Bronchial epithelial cell (primary cell): ENCODE measurements at regions not wholly inside any gene's neighbourhood (a gene's known extent, or its start where the extent isn't known, plus 50 kb on each side); places are given as distances from the start of the nearest gene placed in this dataset.
"Not testable (repeated sequence)": the region's sequence is repeated elsewhere in the genome, so short reads cannot be mapped to it uniquely, and the experiment has no call there.

ENCODE experiments used
- DNase-seq: peaks from one replicate; pipeline ENCODE4 v3.0.0-alpha.2; 2010; ENCODE audit warnings: low read depth
- FAIRE-seq: peaks from 2 replicates; lab custom pipeline; 2011; peaks lifted over from hg19 to GRCh38; lab: Jason Lieb, UNC
- H3K27me3 ChIP-seq: 2 replicates; pipeline ENCODE4 v1.5.1; 2011; ENCODE audit warnings: low read length; ENCODE audit not compliant: control insufficient read depth, insufficient read depth
- H3K36me3 ChIP-seq: 2 replicates; pipeline ENCODE4 v1.5.1; 2011; ENCODE audit warnings: low read length; ENCODE audit not compliant: control insufficient read depth, insufficient read depth
- H3K4me3 ChIP-seq: 2 replicates; pipeline ENCODE4 v1.5.1; 2011; ENCODE audit warnings: mild to moderate bottlenecking, low read depth, low read length, control low read depth
- CTCF ChIP-seq: IDR thresholded peaks from 2 replicates; pipeline ENCODE4 v1.5.1; 2011; ENCODE audit warnings: mild to moderate bottlenecking, moderate library complexity, low read length, control low read depth, inconsistent platforms; ENCODE audit not compliant: insufficient read depth, severe bottlenecking

DNA sequence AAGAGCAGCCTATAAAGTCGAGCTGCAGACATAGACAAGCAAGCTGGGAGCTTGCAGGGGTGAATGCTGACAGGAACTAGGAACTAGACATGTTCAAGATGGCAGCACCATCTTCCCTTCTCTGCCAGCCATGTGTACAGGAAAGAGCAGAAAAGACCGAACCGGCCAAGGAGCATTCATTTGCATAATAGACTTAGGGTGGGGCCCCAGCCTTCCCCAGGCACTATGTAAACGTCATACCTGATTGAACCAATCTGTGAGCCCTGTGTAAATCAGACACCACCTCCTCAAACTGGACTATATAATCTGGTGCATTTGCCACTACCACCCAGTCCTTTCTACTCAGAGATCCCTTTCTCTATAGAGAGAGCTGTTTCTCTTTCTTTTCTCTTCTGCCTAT, 106.9 kb upstream of the FAM3C start:
- Histone ChIP-seq H3K27me3 (no peaks in the 10 kb centered on the region), H3K4me3 (no peak overlapping the region), H3K36me3 (no peaks in the 10 kb centered on the region)
- FAIRE-seq (no peak), DNase-seq (no peak)
- TF ChIP-seq CTCF: no peak

GRCh38 chr7:121501566-121501965, 105.5 kb upstream of the FAM3C start:
- FAIRE-seq (no peak), DNase-seq (no peak)
- no peak for TF ChIP-seq CTCF
- Histone ChIP-seq H3K36me3 (no peaks in the 10 kb centered on the region), H3K4me3 (no peak overlapping the region), H3K27me3 (no peaks in the 10 kb centered on the region)

DNA sequence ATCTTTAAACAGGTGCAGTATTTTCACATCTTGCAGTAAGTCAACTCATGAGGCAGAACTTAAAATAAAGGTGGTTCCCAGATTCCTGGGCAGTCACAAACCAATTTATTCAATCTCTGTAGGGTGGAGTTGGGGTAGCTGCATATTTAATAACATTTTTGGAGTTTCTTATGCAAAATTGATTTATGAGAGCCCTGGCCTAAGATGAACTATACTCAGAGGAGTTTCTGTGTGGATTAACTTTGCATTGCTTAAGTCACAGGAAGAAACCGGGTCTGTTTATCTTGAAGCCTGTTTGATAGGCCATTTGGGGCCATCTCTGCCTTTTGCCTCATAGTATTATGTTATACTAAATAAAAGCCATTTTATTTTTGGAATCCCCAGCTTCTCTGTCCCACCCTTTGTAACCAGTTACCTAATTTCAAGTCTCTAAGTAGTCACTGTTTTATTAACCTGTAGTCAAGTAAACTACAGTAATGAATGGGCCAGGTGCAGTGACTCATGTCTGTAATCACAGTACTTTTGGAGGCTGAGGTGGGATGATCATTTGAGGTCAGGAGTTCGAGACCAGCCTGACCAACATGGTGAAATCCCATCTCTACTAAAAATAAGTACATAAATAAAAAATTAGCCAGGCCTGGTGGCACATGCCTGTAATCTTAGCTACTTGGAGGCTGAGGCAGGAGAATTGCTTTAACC, 104.4 kb upstream of the FAM3C start:
- DNase-seq (no peak), FAIRE-seq (no peak)
- no peaks in the 10 kb centered on the region for H3K36me3 ChIP-seq
- no peaks in the 10 kb centered on the region for H3K27me3 ChIP-seq
- TF ChIP-seq CTCF: no peak
- no peak overlapping the region for H3K4me3 ChIP-seq

- DNase-seq (no peak), FAIRE-seq (no peak)
- Histone ChIP-seq H3K36me3 (no peaks in the 10 kb centered on the region), H3K27me3 (no peaks in the 10 kb centered on the region), H3K4me3 (no peak overlapping the region)
- TF ChIP-seq CTCF: no peak
These were observed 103.5 kb upstream of the FAM3C start for GRCh38 chr7:121499624-121500023.

GRCh38 chr7:121498816-121499215, 102.7 kb upstream of the FAM3C start:
- Histone ChIP-seq H3K27me3 (no peaks in the 10 kb centered on the region), H3K4me3 (no peak overlapping the region), H3K36me3 (no peaks in the 10 kb centered on the region)
- FAIRE-seq (no peak), DNase-seq (no peak)
- no peak for TF ChIP-seq CTCF

DNA sequence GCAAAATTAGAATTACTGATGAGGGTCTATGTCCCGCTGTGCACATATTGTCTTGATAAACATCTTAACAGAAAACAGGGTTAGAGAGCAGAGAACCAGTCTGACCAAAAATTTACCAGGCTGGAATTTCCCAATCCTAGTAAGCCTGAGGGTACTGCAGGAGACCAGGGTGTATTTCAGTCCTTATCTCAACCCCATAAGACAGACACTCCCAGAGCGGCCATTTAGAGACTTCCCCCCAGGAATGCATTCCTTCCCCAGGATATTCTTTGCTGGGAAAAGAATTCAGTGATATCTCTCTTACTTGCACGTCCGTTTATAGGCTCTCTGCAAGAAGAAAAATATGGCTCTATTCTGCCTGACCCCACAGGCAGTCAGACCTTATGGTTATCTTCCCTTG, 101.4 kb upstream of the FAM3C start:
- H3K4me3 ChIP-seq, H3K27me3 ChIP-seq, H3K36me3 ChIP-seq, FAIRE-seq, DNase-seq: not testable (repeated sequence)
